ENCODE measurements at regions not wholly inside any gene's neighbourhood (a gene's known extent, or its start where the extent isn't known, plus 50 kb on each side); places are given as distances from the start of the nearest gene placed in this dataset.

- Histone ChIP-seq H2AFZ (ENCODE audit: control insufficient read depth, low read depth, low read length) (no peak overlapping the region), H3K4me3 (no peak overlapping the region), H4K20me1 (ENCODE audit: control insufficient read depth, insufficient read depth) (no peaks in the 10 kb centered on the region; the same call in 1 of the 2 replicates), H3K9ac (ENCODE audit: control insufficient read depth, insufficient read depth, low read length) (no peak overlapping the region), H3K27ac (ENCODE audit: control insufficient read depth, insufficient read depth) (no peak overlapping the region), H3K79me2 (ENCODE audit: control insufficient read depth, insufficient read depth, low read length) (no peaks in the 10 kb centered on the region), H3K9me3 (replicated peaks; ENCODE audit: control insufficient read depth, insufficient read depth, low read length) (no peaks in the 10 kb centered on the region; the same call in 2 of the 3 replicates), H3K36me3 (ENCODE audit: control insufficient read depth in 2 of 2, insufficient read depth in 2 of 2, low read length in 1 of 2) (no peaks in the 10 kb centered on the region), H3K4me2 (ENCODE audit: control insufficient read depth, insufficient read depth) (no peak overlapping the region), H3K4me1 (ENCODE audit: control insufficient read depth, insufficient read depth, low read length) (peaks cover 6% of the 10 kb centered on the region; the same call in 1 of the 2 replicates), H3K27me3 (replicated peaks in 1 of 2; ENCODE audit: control insufficient read depth in 2 of 2, insufficient read depth in 2 of 2, low read length in 1 of 2) (no peaks in the 10 kb centered on the region; a peak in 1 of 4 replicates)
- SMC1A ChIA-PET (ENCODE audit: uncharacterized antibody, unreplicated experiment): no interaction called here
- 64% methylated on average over 9 of the region's 9 CpGs for WGBS (ENCODE audit: insufficient coverage, insufficient replicate concordance, low lambda C conversion rate, missing lambda C conversion rate)
- in situ Hi-C loops (cut with MboI) (no loop called here), intact Hi-C loops (cut with micrococcal nuclease; ENCODE audit: unreplicated experiment) (no loop called here)
- RAD21 ChIA-PET (ENCODE audit: unreplicated experiment): no interaction called here
- no peak for FAIRE-seq
- POLR2A ChIA-PET: no interaction called here
- TF ChIP-seq ATF7 (IDR thresholded peaks at IDR 0.05; ENCODE audit: low read depth) (no peak), FOXK2 (IDR thresholded peaks at IDR 0.05) (no peak), USF2 (IDR thresholded peaks at IDR 0.05; ENCODE audit: borderline replicate concordance, low read depth, low read length) (no peak), NBN (IDR thresholded peaks at IDR 0.05) (no peak), SMAD5 (IDR thresholded peaks at IDR 0.05; ENCODE audit: low read depth) (no peak), RAD51 (IDR thresholded peaks at IDR 0.05) (no peak), KAT2A (conservative IDR thresholded peaks at IDR 0.05; ENCODE audit: control insufficient read depth, low read depth, low read length) (no peak), SUPT20H (IDR thresholded peaks at IDR 0.05; ENCODE audit: borderline replicate concordance, control insufficient read depth, low read depth, low read length) (no peak), PML (IDR thresholded peaks at IDR 0.05; ENCODE audit: low read length) (no peak), E4F1 (IDR thresholded peaks at IDR 0.05; ENCODE audit: borderline replicate concordance, partially characterized antibody) (no peak), SPI1 (IDR thresholded peaks at IDR 0.05; ENCODE audit: borderline replicate concordance, insufficient read depth, low read depth, low read length) (no peak), PRDM15 (CRISPR knock-in tag; IDR thresholded peaks at IDR 0.05) (no peak), CREM (IDR thresholded peaks at IDR 0.05; ENCODE audit: low read depth) (no peak), YY1 (IDR thresholded peaks at IDR 0.05; ENCODE audit: low read depth, low read length) (no peak), MTA2 (IDR thresholded peaks at IDR 0.05; ENCODE audit: low read depth) (no peak), RAD21 (IDR thresholded peaks at IDR 0.05; ENCODE audit: insufficient read depth, low read depth, low read length) (no peak), BCL11A (IDR thresholded peaks at IDR 0.05; ENCODE audit: low read depth, low read length) (no peak)
- no TSS peak for BruUV-seq (replicated peaks)
- CTCF ChIA-PET: no interaction called here
- no peak for ATAC-seq
- DNase-seq (ENCODE audit: low read depth, low spot score): no peak
Measured at GRCh38 chr12:125283521-125283920, 218.3 kb downstream of the AACS start.
